ENCODE measurements at regions not wholly inside any gene's neighbourhood (a gene's known extent, or its start where the extent isn't known, plus 50 kb on each side); places are given as distances from the start of the nearest gene placed in this dataset.

GRCh38 chr6:76222189-76222588 lies 149.7 kb upstream of the IMPG1 start:
- no peak for DNase-seq (ENCODE audit: low spot score)
- in situ Hi-C loops (cut with MboI; ENCODE audit: low sequenced_read_pairs, unreplicated experiment), result no loop called here
- TF ChIP-seq, protein P1, sequence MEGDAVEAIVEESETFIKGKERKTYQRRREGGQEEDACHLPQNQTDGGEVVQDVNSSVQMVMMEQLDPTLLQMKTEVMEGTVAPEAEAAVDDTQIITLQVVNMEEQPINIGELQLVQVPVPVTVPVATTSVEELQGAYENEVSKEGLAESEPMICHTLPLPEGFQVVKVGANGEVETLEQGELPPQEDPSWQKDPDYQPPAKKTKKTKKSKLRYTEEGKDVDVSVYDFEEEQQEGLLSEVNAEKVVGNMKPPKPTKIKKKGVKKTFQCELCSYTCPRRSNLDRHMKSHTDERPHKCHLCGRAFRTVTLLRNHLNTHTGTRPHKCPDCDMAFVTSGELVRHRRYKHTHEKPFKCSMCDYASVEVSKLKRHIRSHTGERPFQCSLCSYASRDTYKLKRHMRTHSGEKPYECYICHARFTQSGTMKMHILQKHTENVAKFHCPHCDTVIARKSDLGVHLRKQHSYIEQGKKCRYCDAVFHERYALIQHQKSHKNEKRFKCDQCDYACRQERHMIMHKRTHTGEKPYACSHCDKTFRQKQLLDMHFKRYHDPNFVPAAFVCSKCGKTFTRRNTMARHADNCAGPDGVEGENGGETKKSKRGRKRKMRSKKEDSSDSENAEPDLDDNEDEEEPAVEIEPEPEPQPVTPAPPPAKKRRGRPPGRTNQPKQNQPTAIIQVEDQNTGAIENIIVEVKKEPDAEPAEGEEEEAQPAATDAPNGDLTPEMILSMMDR (IDR thresholded peaks at IDR 0.05; ENCODE audit: borderline replicate concordance, control extremely low read depth, extremely low read depth, insufficient read depth, missing control alignments), result no peak

DNA sequence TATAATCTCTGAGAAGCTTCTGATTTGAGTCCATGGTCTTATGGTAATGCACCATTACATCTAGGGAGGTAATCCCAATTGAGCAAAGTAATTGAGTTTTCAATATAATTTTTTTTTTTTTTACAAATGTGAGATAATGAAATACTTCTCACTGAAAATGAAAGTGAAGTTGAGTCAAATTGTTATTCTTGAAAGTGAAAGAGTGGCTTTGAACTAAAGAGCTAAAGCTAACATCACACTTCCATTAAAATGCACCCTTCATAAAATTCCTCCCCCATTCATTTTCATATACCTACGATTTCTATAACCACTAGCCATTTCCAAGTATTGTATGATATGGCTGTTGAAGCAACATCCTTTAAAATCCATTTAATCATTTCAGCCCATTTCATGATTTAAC lies 149.1 kb upstream of the IMPG1 start:
- DNase-seq (ENCODE audit: low spot score), result peak; percentile 1
- in situ Hi-C loops (cut with MboI; ENCODE audit: low sequenced_read_pairs, unreplicated experiment), result no loop called here
- TF ChIP-seq, protein P1 (IDR thresholded peaks at IDR 0.05; ENCODE audit: borderline replicate concordance, control extremely low read depth, extremely low read depth, insufficient read depth, missing control alignments), result no peak

DNA sequence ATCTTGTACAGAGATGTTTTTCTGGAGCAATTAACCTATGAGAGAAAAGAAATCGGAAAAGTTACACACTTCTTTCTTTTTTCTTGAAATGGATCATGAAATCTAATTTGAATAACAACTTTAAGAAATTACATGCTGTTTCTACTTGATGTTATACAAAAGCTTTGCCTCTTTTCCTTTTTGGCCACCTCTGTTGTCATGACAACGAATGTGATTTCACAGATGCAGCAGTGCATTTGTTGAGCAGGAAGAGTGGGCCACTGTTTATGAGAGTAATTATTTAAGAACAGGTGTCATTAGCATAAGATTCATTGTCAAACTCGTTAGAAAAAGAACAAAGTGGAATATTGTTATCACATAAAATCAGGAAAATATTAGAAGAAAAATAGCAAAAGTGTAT lies 148.3 kb upstream of the IMPG1 start:
- DNase-seq (ENCODE audit: low spot score), result no peak
- TF ChIP-seq, protein P1 (IDR thresholded peaks at IDR 0.05; ENCODE audit: borderline replicate concordance, control extremely low read depth, extremely low read depth, insufficient read depth, missing control alignments), result no peak

GRCh38 chr6:76217606-76218005 lies 145.1 kb upstream of the IMPG1 start:
- TF ChIP-seq, protein P1 (IDR thresholded peaks at IDR 0.05; ENCODE audit: borderline replicate concordance, control extremely low read depth, extremely low read depth, insufficient read depth, missing control alignments), result no peak
- DNase-seq (ENCODE audit: low spot score), result no peak
- in situ Hi-C loops (cut with MboI; ENCODE audit: low sequenced_read_pairs, unreplicated experiment), result no loop called here

More for the DNA sequence above, 148.3 kb upstream of the IMPG1 start:
- in situ Hi-C loops (cut with MboI; ENCODE audit: low sequenced_read_pairs, unreplicated experiment), result no loop called here

DNA sequence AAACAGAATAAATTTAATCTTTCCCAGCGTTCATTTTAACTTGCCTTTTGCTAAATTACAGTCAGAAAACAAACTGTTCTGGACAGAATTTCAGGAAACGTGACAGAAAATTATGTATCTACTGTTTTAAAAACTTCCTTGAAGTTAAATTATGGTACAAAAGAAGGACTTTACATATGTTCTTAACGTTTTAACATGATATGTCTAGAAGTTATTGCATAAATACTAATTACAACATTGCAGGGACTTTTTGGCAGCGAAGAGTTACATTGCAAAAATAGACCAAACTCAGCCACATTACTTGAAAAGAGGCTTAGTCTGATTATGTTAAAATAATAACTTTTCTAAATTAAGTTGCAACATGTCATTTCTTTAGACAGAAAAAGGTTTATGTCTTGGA lies 142.1 kb upstream of the IMPG1 start:
- TF ChIP-seq, protein P1 (IDR thresholded peaks at IDR 0.05; ENCODE audit: borderline replicate concordance, control extremely low read depth, extremely low read depth, insufficient read depth, missing control alignments), result no peak
- in situ Hi-C loops (cut with MboI; ENCODE audit: low sequenced_read_pairs, unreplicated experiment), result no loop called here
- no peak for DNase-seq (ENCODE audit: low spot score)

- in situ Hi-C loops (cut with MboI; ENCODE audit: low sequenced_read_pairs, unreplicated experiment), result no loop called here
- TF ChIP-seq, protein P1 (IDR thresholded peaks at IDR 0.05; ENCODE audit: borderline replicate concordance, control extremely low read depth, extremely low read depth, insufficient read depth, missing control alignments), result no peak
- DNase-seq (ENCODE audit: low spot score), result no peak
Observed at GRCh38 chr6:76174722-76175121, 102.3 kb upstream of the IMPG1 start.

DNA sequence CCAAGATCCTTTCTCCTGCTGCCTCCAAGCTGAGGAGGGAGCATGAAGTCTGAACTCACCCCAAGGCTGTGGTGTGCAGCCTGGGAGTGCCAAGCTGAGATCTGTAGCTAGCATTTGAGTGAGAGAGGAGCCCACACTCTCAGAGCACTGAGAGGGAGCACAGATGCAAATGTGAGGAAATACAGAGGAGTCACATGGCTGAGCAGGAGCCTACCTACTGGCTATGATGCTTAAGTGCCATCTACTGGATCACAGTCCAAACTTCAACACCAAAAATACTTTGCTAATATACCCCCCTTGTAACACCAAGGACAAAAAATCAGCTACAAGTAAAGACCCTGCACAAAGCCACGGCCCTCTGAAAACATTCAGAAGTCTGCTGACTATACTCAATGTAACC lies 94.4 kb upstream of the IMPG1 start:
- no peak for DNase-seq (ENCODE audit: low spot score)
- TF ChIP-seq, protein P1 (IDR thresholded peaks at IDR 0.05; ENCODE audit: borderline replicate concordance, control extremely low read depth, extremely low read depth, insufficient read depth, missing control alignments), result no peak
- in situ Hi-C loops (cut with MboI; ENCODE audit: low sequenced_read_pairs, unreplicated experiment), result no loop called here

Data from GM13976 (cell line).